Loucy (cell line): ENCODE measurements at regions not wholly inside any gene's neighbourhood (a gene's known extent, or its start where the extent isn't known, plus 50 kb on each side); places are given as distances from the start of the nearest gene placed in this dataset.

Experiments used
- EZH2phosphoT487 ChIP-seq: fragments of 200-600 bp; IDR thresholded peaks from 2 replicates; pipeline ENCODE4 v1.6.1; 2018; ENCODE audit warnings: antibody characterized with exemption, mild to moderate bottlenecking, moderate library complexity, borderline replicate concordance
- TF ChIP-seq, protein P1 (sequence below): fragments of 200-600 bp; sonication (generic); conservative IDR thresholded peaks from 2 replicates; pipeline ENCODE4 v1.5.1; 2014; ENCODE audit warnings: mild to moderate bottlenecking, antibody characterized with exemption, low read length

DNA sequence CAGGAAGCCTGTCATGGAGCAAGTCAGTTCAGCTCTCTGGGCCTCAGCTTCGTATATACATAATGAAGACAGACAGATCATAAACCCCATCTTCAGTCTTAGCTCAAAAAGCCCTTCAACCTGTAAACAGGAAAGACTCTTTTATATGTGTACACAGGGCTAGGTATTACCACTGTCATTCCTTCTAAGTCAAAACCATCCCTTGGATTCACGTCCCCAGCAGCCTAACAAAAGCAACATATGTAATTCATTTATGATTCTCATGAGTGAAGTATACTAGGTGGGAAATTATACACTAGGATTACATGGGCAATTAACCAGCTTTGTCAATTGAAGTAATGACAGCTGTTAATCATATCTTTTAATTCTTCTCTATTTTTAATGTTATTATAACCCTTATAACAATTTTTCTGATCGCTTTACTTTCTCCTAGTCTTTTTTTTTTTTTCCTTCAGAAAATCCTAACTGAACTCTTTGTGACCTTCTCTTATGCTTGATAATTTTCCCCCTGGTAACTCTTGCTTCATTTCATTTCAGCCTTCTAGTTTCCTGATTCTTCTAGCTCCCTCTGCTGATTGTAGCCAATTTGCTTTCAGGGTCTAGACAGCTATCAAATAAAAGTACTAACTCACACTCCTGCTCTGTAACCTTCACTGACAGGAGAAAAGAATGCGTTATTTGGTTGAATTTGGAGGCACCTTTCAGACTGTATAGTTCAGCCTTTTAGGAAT is 99.7 kb downstream of the RBM43 start:
- TF ChIP-seq, protein P1, sequence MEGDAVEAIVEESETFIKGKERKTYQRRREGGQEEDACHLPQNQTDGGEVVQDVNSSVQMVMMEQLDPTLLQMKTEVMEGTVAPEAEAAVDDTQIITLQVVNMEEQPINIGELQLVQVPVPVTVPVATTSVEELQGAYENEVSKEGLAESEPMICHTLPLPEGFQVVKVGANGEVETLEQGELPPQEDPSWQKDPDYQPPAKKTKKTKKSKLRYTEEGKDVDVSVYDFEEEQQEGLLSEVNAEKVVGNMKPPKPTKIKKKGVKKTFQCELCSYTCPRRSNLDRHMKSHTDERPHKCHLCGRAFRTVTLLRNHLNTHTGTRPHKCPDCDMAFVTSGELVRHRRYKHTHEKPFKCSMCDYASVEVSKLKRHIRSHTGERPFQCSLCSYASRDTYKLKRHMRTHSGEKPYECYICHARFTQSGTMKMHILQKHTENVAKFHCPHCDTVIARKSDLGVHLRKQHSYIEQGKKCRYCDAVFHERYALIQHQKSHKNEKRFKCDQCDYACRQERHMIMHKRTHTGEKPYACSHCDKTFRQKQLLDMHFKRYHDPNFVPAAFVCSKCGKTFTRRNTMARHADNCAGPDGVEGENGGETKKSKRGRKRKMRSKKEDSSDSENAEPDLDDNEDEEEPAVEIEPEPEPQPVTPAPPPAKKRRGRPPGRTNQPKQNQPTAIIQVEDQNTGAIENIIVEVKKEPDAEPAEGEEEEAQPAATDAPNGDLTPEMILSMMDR, result peak; percentile 65
- no peak for TF ChIP-seq EZH2phosphoT487
